Small intestine (tissue), 7 donors: ENCODE measurements at regions not wholly inside any gene's neighbourhood (a gene's known extent, or its start where the extent isn't known, plus 50 kb on each side); places are given as distances from the start of the nearest gene placed in this dataset.

Experiments used
- DNase-seq, 2 donors: peaks; one replicate each; pipeline versions ENCODE4 v3.0.0 to v3.0.0-alpha.2; 2013
- FAIRE-seq: peaks from 2 replicates; lab custom pipeline; 2012; peaks lifted over from hg19 to GRCh38; lab: Jason Lieb, UNC
- H3K27ac ChIP-seq, 3 donors: one replicate each; pipeline ENCODE4 v1.5.1; 2013; ENCODE audit warnings: low read length in 2 of 3, mild to moderate bottlenecking in 2 of 3, control low read depth in 1 of 3, inconsistent platforms in 1 of 3, low read depth in 1 of 3, moderate library complexity in 1 of 3
- H3K27me3 ChIP-seq, 3 donors: one replicate each; pipeline ENCODE4 v1.6.1; 2013; ENCODE audit warnings: low read length in 3 of 3, inconsistent platforms in 1 of 3; ENCODE audit not compliant: control insufficient read depth in 3 of 3, insufficient read depth in 3 of 3
- H3K36me3 ChIP-seq, 3 donors: one replicate each; pipeline ENCODE4 v1.6.1; 2013; ENCODE audit warnings: low read length in 3 of 3, inconsistent platforms in 1 of 3, low read depth in 1 of 3, mild to moderate bottlenecking in 1 of 3, moderate library complexity in 1 of 3; ENCODE audit not compliant: control insufficient read depth in 3 of 3, insufficient read depth in 2 of 3
- H3K4me1 ChIP-seq, 3 donors: one replicate each; pipeline ENCODE4 v1.6.1; 2013; ENCODE audit warnings: low read length in 2 of 3, inconsistent platforms in 1 of 3, low read depth in 1 of 3, mild to moderate bottlenecking in 1 of 3, moderate library complexity in 1 of 3; ENCODE audit not compliant: control insufficient read depth in 3 of 3, insufficient read depth in 2 of 3
- H3K4me3 ChIP-seq, 3 donors: one replicate each; pipeline ENCODE4 v1.5.1; 2013; ENCODE audit warnings: low read length in 3 of 3, control low read depth in 1 of 3, inconsistent platforms in 1 of 3, low read depth in 1 of 3, mild to moderate bottlenecking in 1 of 3, moderate library complexity in 1 of 3
- H3K9me3 ChIP-seq, 2 donors: one replicate each; pipeline ENCODE4 v1.6.1; 2013; ENCODE audit warnings: low read depth in 1 of 2, low read length in 1 of 2; ENCODE audit not compliant: control insufficient read depth in 2 of 2, insufficient read depth in 1 of 2
- WGBS, 3 donors: extraction: QIAGEN DNeasy Blood & Tissue Kit; methylation state at CpG; one replicate each; pipeline ENCODE4 v1.1.7; 2013; 5-methylcytosine and 5-hydroxymethylcytosine counted together
- donor health status: healthy with polysubstance abuse.
- donor health status: control.
- donor health status: control.
- donor health status: Bipolar disorder and iron deficiency.
- donor health status: healthy.

GRCh38 chr12:41891226-41891625, 253.4 kb downstream of the GXYLT1 start:
- Histone ChIP-seq H3K36me3 (no peaks in the 10 kb centered on the region), H3K27me3 (no peaks in the 10 kb centered on the region), H3K9me3 (peaks cover 0 to 4% of the 10 kb centered on the region in 2 donors), H3K4me1 (no peaks in the 10 kb centered on the region), H3K27ac (no peak overlapping the region), H3K4me3 (no peak overlapping the region)
- DNase-seq (no peak), FAIRE-seq (no peak)
- 86 to 93% (median 88%) methylated on average over 3 of the region's 3 CpGs for WGBS, 3 donors

GRCh38 chr12:41888285-41888684, 256.4 kb downstream of the GXYLT1 start:
- FAIRE-seq (no peak), DNase-seq (no peak)
- Histone ChIP-seq H3K4me1 (no peaks in the 10 kb centered on the region), H3K27me3 (no peaks in the 10 kb centered on the region), H3K36me3 (no peaks in the 10 kb centered on the region), H3K27ac (no peak overlapping the region), H3K4me3 (no peak overlapping the region), H3K9me3 (no peaks in the 10 kb centered on the region)

- DNase-seq (no peak), FAIRE-seq (no peak)
- Histone ChIP-seq H3K4me1 (no peaks in the 10 kb centered on the region), H3K9me3 (no peaks in the 10 kb centered on the region), H3K27me3 (no peaks in the 10 kb centered on the region), H3K36me3 (no peaks in the 10 kb centered on the region), H3K4me3 (no peak overlapping the region), H3K27ac (no peak overlapping the region)
- whole genome bisulfite sequencing, 3 donors, result 71 to 77% (median 75%) methylated on average over 5 of the region's 5 CpGs
Observed at GRCh38 chr12:41881891-41882805, 262.5 kb downstream of the GXYLT1 start.

GRCh38 chr12:41869432-41869831, 275.2 kb downstream of the GXYLT1 start:
- Histone ChIP-seq H3K27me3 (no peaks in the 10 kb centered on the region), H3K9me3 (no peaks in the 10 kb centered on the region), H3K27ac (no peak overlapping the region), H3K4me3 (no peak overlapping the region), H3K4me1 (no peaks in the 10 kb centered on the region), H3K36me3 (no peaks in the 10 kb centered on the region)
- FAIRE-seq (no peak), DNase-seq (no peak)
- WGBS, 3 donors, result 17 to 56% (median 27%) methylated on average over 2 of the region's 2 CpGs

GRCh38 chr12:41866878-41867430, 277.7 kb downstream of the GXYLT1 start:
- no peaks in the 10 kb centered on the region for H3K36me3 ChIP-seq
- peaks cover 0 to 4% of the 10 kb centered on the region in 2 donors for H3K9me3 ChIP-seq
- H3K27me3 ChIP-seq, result no peaks in the 10 kb centered on the region
- no peaks in the 10 kb centered on the region for H3K4me1 ChIP-seq
- 64 to 77% (median 72%) methylated on average over 4 of the region's 4 CpGs for WGBS, 3 donors
- no peak for FAIRE-seq
- no peak overlapping the region for H3K4me3 ChIP-seq
- DNase-seq, result no peak
- no peak overlapping the region for H3K27ac ChIP-seq

- DNase-seq (no peak), FAIRE-seq (no peak)
- no peak overlapping the region for H3K4me3 ChIP-seq
- H3K27me3 ChIP-seq, result no peaks in the 10 kb centered on the region
- no peaks in the 10 kb centered on the region for H3K4me1 ChIP-seq
- WGBS, 3 donors, result 58 to 82% (median 66%) methylated on average over 3 of the region's 3 CpGs
- H3K9me3 ChIP-seq, result peaks cover 0 to 5% of the 10 kb centered on the region in 2 donors
- H3K36me3 ChIP-seq, result no peaks in the 10 kb centered on the region
- no peak overlapping the region for H3K27ac ChIP-seq
Observed at GRCh38 chr12:41856228-41856627, 288.4 kb downstream of the GXYLT1 start.

- no peaks in the 10 kb centered on the region for H3K36me3 ChIP-seq
- 67 to 83% (median 73%) methylated on average over 3 of the region's 3 CpGs for WGBS, 3 donors
- H3K9me3 ChIP-seq, result peaks cover 0 to 3% of the 10 kb centered on the region in 2 donors
- H3K27me3 ChIP-seq, result no peaks in the 10 kb centered on the region
- H3K4me1 ChIP-seq, result no peaks in the 10 kb centered on the region
- FAIRE-seq (no peak), DNase-seq (no peak)
- H3K27ac ChIP-seq, result no peak overlapping the region
- H3K4me3 ChIP-seq, result no peak overlapping the region
Observed at GRCh38 chr12:41850046-41850445, 294.6 kb downstream of the GXYLT1 start.

GRCh38 chr12:41846718-41847117, 298.0 kb downstream of the GXYLT1 start:
- FAIRE-seq (no peak), DNase-seq (no peak)
- H3K27me3 ChIP-seq, result no peaks in the 10 kb centered on the region
- no peak overlapping the region for H3K4me3 ChIP-seq
- 18 to 51% (median 35%) methylated on average over 1 of the region's 1 CpG for WGBS, 3 donors
- H3K36me3 ChIP-seq, result no peaks in the 10 kb centered on the region
- H3K4me1 ChIP-seq, result no peaks in the 10 kb centered on the region
- H3K9me3 ChIP-seq, result peaks cover 0 to 3% of the 10 kb centered on the region in 2 donors
- H3K27ac ChIP-seq, result no peak overlapping the region
